LNCaP clone FGC (cell line): ENCODE measurements at regions not wholly inside any gene's neighbourhood (a gene's known extent, or its start where the extent isn't known, plus 50 kb on each side); places are given as distances from the start of the nearest gene placed in this dataset.
"Not testable (repeated sequence)": the region's sequence is repeated elsewhere in the genome, so short reads cannot be mapped to it uniquely, and the experiment has no call there.

Experiments used
- DNase-seq: peaks from one replicate; pipeline ENCODE4 v3.0.0-alpha.2; 2011; ENCODE audit warnings: low read depth
- H3K4me3 ChIP-seq: 2 replicates; pipeline ENCODE4 v1.5.1; 2011; ENCODE audit warnings: mild to moderate bottlenecking, low read depth, low read length, control low read depth
- TF ChIP-seq, protein P1 (sequence below): IDR thresholded peaks from 2 replicates; pipeline ENCODE4 v1.5.1; 2012; ENCODE audit warnings: mild to moderate bottlenecking; ENCODE audit not compliant: control insufficient read depth, insufficient read depth; ENCODE audit errors: extremely low read depth

DNA sequence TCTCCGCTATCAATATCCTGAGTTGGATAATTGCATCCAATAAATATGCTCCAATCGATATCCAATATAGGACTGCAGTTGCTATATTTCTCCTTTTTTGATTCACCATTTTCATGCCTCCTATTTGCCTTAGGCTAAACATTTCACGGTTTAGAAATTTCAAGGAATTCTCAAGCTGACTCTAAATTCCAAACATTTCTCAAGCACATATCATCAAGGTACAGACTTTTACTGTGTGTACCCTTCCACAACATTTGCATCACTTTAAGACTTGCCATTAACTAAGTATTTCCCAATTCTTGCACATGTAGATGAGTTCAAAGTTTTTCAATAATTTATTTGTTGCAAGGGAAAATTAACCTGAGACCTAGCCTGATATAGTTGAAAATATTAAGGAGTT is 795.2 kb upstream of the TMPRSS15 start:
- no peak for DNase-seq
- H3K4me3 ChIP-seq: no peak overlapping the region
- TF ChIP-seq, protein P1, sequence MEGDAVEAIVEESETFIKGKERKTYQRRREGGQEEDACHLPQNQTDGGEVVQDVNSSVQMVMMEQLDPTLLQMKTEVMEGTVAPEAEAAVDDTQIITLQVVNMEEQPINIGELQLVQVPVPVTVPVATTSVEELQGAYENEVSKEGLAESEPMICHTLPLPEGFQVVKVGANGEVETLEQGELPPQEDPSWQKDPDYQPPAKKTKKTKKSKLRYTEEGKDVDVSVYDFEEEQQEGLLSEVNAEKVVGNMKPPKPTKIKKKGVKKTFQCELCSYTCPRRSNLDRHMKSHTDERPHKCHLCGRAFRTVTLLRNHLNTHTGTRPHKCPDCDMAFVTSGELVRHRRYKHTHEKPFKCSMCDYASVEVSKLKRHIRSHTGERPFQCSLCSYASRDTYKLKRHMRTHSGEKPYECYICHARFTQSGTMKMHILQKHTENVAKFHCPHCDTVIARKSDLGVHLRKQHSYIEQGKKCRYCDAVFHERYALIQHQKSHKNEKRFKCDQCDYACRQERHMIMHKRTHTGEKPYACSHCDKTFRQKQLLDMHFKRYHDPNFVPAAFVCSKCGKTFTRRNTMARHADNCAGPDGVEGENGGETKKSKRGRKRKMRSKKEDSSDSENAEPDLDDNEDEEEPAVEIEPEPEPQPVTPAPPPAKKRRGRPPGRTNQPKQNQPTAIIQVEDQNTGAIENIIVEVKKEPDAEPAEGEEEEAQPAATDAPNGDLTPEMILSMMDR: no peak

DNA sequence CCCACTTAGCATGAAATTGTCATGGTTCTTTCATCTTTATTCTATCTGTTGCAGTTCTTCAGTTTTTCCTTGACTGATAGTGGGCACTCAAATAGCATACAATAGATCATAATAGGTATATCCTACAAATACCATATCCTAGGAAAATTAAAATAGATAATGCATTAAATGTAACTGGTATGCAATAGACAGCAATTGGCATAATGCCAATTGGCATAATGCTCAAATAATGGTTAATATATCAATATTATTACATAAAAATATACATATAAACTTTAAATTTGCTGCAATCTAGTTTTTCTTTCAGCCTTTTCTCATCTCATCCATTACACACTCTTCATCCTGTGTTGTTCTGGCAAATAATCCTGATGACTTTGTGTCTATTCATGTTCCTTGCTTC is 814.6 kb upstream of the TMPRSS15 start:
- no peak overlapping the region for H3K4me3 ChIP-seq
- TF ChIP-seq, protein P1: no peak
- DNase-seq: no peak

DNA sequence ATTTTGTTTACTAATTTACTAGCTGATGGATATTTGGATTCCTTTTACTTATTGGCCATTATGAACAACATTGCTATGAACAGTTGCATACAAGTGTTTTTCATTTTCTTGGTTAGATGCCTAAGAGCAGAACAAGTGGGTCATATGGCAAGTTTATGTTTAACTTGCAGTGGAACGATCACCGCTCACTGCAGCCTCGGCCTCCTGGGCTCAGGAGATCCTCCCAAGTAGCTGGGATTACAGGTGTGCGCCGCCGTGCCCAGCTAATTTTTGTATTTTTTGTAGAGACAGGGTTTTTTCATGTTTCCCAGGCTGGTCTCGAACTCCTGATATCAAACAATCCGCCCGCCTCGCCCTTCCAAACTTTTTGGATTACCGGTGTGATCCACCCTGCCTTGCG is 820.5 kb upstream of the TMPRSS15 start:
- TF ChIP-seq, protein P1: no peak
- DNase-seq: no peak
- H3K4me3 ChIP-seq: no peak overlapping the region

DNA sequence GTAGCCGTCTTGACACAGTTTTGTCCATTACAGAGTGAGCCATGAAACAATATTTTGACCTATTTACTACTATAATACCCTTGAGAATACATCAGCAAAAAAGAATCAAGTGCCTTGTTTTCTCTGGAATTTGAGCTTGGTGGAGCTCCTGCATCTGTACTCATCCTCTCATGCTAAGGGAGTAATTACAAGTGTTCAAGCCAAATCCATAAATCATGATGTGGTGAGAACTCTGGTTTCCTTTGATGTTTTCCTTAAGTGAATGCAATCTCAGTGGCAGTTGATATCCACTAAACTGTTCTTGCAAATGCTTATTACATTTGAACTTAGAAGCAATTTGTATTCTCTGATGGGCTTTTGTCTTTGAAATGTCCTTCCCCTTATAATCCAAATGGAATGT is 824.6 kb upstream of the TMPRSS15 start:
- TF ChIP-seq, protein P1: no peak
- H3K4me3 ChIP-seq: no peak overlapping the region
- DNase-seq: no peak

DNA sequence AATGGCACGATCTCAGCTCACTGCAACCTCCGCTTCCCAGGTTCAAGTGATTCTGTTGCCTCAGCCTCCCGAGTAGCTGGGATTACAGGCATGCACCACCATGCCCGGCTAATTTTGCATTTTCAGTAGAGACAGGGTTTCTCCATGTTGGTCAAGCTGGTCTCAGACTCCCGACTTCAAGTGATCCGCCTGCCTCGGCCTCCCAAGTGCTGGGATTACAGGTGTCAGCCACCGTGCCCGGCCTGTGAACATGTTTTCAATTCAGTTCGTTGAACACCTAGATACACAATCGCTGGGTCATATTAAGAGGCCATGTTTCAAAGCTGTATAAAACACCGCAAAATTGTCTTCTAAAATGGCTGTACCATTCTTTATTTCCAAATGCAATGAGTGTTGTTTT is 830.3 kb upstream of the TMPRSS15 start:
- H3K4me3 ChIP-seq, DNase-seq: not testable (repeated sequence)

DNA sequence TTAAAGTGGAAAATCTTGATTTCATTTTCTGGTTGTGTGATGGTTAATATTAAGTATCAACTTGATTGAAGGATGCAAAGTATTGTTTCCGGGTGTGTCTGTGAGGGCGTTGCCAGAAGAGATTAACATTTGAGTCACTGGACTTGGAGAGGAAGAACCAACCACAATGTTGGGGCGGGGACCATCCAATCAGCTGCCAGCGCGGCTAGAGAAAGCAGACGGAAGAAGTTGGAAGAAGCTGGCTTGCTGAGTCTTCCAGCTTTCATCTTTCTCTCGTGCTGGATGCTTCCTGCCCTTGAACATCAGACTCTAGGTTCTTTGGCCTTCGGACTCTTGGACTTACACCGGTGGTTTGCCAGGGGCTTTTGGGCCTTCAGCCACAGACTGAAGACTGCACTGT is 832.6 kb upstream of the TMPRSS15 start:
- TF ChIP-seq, protein P1: no peak
- no peak for DNase-seq

DNA sequence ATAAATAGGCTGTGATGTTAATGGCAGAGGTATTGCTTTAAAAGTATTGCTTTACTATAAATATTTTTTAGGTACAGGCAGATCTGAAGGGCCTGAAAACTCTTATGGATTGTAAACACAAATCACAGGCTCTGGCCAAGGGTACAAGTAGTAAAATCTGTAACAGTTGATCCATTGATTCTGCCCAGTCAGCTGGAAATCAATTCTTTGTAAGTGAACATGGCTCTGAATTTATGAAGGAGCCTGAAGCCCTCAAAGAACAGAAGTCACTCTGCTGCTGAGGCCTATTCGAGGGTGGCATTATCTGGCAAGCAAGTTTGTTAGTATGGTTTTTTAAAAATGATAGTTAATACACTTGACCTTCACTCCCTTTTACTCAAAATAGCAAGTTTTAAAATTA is 834.0 kb upstream of the TMPRSS15 start:
- H3K4me3 ChIP-seq: no peak overlapping the region
- no peak for DNase-seq
- TF ChIP-seq, protein P1: no peak

More for the DNA sequence above, 832.6 kb upstream of the TMPRSS15 start:
- H3K4me3 ChIP-seq: no peak overlapping the region

DNA sequence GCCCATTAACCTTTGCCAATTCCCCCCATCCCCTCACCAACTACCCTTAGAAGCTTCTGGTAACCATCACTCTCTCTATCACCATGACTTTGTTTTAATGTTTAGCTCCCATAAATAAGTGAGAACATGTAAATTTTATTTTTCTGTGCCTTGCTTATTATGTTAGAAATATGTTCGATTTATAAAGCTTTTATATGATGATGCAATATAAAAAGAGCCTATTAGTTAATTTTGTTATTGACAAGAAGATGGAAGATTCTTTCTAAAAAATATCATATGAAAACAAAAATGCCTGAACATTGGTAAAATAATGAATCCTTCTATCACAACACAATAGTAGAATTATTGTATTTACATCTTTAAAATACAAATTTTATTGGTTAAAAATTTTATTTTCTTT is 836.1 kb upstream of the TMPRSS15 start:
- TF ChIP-seq, protein P1: no peak
- no peak for DNase-seq
- H3K4me3 ChIP-seq: no peak overlapping the region
